Effector CD8-positive, alpha-beta T cell (primary cell): ENCODE measurements at regions not wholly inside any gene's neighbourhood (a gene's known extent, or its start where the extent isn't known, plus 50 kb on each side); places are given as distances from the start of the nearest gene placed in this dataset.
"Not testable (repeated sequence)": the region's sequence is repeated elsewhere in the genome, so short reads cannot be mapped to it uniquely, and the experiment has no call there.

ENCODE experiments used
- DNase-seq: peaks from one replicate; lab custom pipeline; 2025; lab: John Stamatoyannopoulos, UW

DNA sequence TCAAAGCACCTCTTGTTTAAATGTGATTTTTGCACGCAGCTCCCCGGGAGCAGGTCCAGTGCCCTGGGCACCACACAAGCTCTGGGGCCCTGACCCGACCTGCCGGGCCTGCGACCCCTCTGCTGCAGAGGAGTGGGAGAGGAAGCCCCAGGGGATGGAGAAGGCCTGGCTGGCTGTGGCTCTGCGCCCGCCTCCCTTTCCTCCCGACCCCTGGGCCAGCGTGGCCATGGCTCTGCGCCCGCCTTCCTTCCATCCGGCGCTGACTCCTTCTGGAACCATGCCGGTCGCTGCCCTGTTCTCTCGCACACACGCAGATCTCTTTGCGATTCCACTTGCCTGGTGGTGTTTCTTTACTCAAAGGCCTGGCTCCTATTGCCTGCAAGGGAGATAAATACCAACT, 166.5 kb upstream of the SALL3 start:
- no peak for DNase-seq

DNA sequence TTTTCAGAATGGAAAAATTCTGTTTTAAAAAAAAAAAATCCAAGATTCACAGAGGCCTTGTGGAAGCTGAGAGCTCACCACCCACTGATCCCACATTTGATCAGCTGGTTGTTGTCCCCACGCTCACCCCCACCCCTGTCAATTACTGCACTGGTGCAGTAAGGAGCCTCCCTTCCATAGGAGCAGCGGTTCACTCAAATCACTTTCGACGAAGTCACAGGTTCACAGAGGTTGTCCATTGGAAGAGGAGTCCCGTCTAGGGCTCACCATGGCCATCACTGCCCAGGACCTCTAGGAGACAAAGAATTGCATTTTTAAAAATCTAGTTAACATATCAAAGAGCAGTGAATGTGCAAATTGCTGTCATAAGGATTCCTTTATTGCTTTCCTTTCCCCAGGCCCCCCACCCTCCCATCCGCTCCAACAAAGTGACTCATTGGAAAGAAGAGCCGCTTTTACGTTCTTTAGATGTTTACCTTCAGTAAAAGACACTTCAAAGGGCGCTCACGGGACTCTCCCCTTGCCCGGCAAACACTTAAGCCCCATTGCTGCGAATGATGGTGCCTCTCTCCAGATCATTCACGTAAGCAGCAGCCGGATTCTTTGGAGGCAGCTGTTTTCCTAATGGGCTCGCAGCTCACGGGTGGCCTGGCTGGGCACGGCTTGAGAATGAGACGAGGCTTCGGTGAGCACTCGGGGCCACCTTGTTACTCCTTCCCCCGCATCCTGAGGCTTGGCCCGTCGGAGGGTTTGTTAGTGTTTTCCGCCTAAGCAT, 165.5 kb upstream of the SALL3 start:
- no peak for DNase-seq

DNA sequence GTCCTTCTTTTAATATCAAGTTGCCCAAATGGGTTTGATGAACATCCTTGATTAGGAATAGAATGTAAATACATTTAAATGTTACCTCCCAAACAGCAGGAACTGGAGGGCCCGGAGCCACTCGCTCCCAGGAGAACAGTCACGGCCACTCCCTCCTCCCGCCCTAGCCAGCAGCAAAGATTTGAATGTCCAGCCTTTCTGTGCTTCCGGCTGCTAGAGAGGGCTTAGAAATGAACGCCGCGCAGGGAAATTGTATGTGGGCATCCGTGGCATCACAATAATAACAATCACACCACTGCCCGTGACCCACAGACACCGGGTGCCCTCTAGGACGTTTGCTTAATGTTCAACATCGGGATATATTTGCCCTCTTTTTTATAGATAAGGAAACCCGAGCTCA, 164.9 kb upstream of the SALL3 start:
- DNase-seq: no peak

DNA sequence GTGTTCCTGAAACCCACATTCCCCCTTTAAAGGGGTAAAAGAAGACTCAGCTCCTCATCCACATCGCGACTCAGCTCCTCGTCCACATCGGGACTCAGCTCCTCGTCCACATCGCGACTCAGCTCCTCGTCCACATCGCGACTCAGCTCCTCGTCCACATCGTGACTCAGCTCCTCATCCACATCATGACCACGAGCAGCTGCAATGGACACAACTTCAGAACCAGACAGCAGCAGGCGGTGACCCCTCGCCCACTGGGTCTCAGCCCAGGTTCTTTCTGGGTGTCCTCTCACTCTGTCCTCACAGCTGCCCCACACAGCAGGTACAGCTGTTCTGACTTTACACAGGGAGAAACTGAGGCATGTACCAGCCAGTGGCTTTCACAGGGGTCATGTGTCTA, 163.5 kb upstream of the SALL3 start:
- no peak for DNase-seq

GRCh38 chr18:78816916-78817315, 162.7 kb upstream of the SALL3 start:
- DNase-seq: no peak

- DNase-seq: no peak
Measured at GRCh38 chr18:78818495-78818894, 161.1 kb upstream of the SALL3 start.

DNA sequence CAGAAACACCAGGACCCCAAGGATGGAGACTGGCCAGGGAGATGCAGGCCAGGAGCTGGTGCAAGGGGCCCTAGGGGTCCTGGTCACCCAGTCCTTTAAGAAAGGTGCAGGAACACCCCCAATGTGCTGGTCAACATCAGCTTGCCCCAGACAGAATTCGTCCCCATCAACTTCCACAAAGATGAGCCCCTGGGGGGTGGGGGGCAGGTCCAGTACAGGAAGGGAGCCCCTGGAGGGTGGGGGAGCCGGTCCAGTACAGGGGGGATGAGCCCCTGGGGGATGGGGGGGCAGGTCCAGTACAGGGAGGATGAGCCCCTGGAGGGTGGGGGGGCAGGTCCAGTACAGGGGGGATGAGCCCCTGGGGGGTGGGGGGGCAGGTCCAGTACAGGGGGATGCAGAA, 160.7 kb upstream of the SALL3 start:
- DNase-seq: no peak

DNA sequence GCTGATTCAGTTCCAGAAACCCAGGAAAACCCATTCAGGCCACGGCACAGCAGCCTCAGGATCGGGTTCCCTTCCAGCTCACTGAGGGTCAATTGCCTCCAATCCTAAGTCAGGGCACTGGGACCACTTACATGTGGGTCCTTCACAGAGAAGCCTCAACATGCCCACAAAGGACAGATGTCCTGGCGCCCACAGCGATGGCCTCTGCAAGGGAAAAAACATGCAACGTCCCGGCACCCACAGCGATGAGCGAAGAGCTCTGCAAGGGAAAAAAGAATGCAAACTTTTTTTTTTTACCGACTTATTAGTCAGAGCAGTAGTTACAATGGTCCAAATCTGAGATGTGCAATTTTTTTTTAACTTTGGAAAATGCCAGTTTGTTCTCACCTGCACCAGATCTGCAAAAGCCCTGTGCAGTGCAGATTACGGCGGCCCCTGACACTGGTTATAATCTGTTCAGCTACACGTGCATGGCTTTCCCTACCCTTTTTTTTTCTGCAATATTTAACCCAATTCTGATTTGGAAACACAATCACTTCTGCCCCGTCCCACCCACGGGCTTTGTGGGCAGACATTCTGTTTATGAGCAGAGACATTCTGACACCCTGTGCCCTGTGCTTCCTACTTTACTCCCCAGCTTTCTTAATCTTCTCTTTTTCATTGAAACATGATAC, 159.3 kb upstream of the SALL3 start:
- no peak for DNase-seq

DNA sequence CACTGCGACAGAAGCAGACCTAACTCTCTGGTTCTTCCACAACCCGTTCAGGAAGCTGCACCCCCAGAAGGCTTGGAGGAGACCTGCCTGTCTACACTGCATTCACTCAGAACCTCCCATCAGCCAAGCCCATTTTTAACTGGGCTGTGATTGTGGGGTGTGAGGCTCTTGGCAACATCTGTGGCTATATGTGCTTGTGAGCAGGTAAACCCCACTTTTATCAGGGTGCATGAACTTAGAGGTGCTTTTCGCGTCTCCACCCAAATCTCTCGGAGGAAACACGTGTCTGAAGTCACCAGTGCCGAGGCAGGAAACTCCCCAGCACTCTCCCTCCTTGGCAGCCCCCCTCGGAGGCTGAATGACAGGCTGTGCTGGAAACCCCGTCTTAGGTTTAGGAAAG, 158.2 kb upstream of the SALL3 start:
- DNase-seq: no peak

DNA sequence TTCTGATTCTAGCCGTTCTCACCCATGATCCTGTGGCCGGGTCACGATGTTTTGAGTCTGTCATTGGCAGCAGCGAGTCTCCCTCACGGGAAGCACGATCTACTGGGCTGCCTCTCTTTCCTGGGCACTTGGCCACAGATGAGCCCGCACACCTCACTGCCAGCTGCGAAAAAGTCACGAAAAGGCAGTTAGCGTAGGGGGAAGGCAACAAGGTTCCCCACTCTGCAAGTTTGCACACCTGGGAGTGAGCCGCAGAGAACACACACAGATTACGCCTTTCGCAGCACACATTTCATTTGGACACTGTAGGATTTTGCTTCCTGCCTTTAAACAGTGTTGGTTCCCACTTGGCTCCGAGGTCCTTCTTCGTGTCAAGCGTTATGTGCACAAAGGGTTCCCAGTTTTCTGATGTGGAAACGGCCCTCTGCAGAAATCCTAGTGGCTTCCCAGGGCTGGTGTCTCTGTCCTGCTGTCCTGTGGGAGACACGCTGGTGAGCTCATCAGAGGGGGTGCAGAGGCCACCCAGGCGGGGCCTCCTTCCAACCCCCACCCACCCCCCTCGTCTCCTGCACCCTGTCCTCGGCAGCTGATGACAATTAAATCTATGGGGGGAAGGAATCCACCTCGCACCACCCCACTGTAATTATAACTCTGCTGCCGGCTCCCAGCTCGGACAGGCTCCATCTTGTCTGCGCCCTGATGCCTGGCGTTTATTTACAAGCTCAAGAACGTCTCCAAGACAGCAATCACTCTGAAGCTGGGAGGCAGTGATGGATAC, 157.3 kb upstream of the SALL3 start:
- DNase-seq: no peak

DNA sequence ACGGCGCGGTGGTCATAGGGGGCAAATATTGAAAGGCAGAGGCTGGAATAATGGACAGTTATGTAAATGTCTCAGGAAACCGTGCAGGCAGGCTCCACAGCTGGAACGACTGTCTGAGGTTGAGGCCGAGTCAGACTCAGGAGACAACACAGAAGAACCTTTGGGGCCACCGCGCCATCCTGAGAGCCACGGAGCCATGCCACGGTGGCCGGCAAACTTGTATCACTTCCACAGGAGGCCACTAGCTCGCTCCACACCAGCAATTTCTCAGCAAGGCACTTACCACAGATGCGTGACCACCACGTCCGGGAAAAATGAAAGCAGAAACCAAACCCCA, 156.7 kb upstream of the SALL3 start:
- no peak for DNase-seq

DNA sequence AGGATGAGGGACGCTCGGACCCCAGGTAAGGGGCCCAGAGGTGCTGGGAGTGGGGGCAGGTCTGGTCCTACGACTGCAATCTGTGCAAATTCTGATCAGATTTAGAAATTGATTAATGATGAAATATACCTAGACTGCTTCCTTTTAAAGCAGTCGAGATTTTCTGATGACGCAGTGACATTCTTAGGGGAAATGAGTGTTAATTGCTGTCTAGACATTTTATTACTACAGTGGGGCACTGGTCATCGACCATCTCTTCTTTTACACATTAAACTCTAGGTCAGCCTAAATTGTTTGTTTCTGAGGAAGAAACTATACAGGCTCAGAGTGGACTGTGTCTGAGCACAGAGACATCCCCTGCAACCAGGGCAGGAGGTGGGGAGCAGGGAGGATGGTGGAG, 154.4 kb upstream of the SALL3 start:
- no peak for DNase-seq

DNA sequence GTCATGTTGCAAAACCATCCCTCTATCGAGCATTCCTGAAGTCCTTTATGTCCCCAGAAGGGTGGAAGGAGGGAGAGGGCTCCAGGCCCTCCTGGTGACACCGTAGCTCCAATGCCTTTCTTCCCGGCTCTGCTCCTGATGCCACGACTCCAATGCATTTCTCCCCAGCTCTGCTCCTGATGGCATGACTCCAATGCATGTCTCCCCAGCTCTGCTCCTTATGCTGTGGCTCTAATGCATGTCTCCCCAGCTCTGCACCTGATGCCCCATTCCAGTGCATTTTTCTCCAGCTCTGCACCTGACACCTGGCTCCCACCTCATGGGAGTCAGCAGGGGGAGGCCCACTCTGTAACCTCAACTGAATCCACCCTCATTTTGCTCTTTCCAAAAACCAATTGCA, 153.0 kb upstream of the SALL3 start:
- DNase-seq: no peak

DNA sequence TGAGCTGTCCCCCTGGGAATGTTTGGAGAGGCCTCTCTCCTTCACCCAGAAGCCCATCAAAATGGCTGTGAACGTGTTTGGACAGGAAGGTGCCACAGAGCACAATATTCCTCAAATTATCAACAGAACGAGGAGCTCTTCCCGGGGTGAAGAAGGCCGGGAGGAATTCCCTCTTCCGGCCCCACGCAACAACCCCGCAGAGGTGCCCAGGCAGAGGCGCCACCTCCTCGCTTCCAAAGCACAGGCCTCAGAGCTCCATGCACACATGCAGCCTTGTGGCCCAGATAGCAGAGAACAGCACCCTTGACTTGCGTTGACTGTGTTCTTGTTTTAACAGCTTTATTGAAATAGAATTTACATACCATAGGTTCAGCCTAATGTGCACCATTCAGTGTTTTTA, 152.5 kb upstream of the SALL3 start:
- DNase-seq: no peak

- no peak for DNase-seq
Measured at GRCh38 chr18:78828131-78828530, 151.5 kb upstream of the SALL3 start.

DNA sequence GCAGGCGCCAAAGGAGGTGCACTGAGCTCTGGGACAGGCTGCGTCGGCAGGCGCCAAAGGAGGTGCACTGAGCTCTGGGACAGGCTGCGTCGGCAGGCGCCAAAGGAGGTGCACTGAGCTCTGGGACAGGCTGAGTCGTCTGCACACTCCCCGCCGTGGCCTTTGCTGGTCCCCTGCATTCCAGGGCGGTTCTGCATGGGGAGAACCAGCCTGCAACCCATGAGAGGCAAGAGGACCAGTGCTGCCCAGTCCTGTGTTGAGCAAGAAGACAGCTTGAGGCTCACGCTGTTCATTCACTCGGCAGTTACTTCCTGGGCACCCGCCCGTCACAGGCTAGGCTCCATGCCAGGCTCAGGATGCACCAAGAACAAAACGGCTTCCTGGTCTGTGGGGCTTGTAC, 150.6 kb upstream of the SALL3 start:
- not testable (repeated sequence) for DNase-seq

- DNase-seq: no peak
Measured at GRCh38 chr18:78830161-78830560, 149.5 kb upstream of the SALL3 start.

DNA sequence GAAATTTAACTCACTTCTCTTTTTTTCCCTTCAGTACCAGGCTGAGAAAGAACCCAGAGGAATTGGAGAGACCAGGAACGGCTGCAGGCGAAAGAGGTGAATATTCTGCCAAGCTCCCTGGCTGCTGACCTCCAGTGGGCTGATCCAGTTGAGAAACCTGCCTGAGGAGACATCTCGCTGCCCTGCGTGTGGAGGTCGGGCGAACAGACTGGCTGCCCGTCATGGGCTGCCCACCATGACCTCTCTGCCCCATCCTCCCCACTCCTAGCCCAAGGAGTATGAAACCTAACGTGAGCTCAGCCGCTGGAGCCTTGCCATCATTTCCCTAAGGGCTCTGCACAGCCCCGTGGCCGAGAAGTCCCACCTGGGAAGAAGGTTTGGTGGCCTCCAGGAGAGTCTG, 148.8 kb upstream of the SALL3 start:
- no peak for DNase-seq

DNA sequence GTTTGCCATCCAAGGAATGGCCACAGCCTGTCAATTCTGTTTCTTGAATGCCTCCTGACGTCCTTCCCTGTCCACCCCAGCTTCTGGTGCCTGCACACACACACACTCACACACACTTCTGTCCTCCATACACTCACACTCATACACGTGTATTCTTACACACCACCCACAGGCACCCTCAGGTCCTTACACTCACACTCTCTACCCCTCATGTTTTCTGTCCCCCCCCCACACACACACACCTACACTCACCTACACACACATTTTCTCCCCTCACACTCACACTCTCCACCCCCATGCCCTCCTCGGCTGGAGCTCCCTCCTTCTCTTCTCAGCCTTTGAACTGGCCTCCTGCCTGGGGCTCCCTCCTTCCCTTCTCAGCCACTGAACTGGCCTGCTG, 148.0 kb upstream of the SALL3 start:
- DNase-seq: no peak

DNA sequence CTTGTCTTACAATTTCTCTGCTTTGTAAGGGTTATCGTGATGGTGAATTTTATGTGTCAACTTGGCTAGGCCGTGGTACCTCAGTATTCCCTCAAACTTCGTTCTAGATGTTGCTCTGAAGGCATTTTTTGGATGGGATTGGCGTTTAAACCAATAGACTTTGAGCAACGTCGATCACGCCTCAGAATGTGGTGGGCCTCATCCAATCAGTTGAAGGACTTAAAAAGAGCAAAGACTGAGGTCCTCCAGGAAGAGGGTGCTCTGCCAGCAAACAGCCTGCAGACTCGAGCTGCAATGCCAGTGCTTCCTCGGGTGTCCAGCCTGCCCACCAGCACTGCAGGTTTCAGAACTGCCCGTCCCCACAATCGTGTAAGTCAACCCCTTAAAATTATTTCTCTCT, 145.8 kb upstream of the SALL3 start:
- DNase-seq: no peak

DNA sequence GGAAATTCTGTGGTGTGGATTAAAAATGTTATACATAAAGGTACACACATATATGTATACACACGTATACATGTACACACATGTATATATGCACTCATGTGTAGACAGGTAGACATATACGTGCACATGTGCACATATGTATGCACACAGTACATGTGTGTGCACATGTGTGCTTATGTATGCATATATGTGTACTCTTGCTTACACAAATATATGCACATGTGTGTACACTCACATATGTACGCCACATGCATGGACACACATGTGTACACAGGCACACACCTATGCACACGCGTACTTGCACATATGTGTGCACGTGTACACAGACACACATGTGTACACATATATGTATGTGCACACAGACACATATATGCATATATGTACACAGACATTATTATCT, 142.8 kb upstream of the SALL3 start:
- DNase-seq: no peak

- no peak for DNase-seq
Measured at GRCh38 chr18:78837754-78838153, 141.9 kb upstream of the SALL3 start.

DNA sequence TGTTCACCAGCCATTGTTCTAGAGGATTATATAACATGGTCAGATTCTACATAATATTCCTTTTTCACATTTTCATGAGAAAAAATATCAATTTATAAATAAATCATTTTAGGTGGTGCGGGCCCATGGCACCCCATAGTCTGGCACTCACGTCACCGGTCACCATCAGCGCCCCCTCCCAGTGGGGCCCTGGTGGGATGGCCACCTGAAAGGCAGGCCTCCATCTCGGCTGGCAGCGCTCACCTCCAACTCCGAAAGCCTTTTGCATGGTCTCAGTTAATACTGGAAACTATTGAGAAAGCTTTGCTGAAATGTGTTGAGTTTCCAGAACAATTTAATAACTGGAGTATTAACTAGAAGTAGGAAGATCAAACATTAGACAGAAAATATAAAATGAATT, 141.4 kb upstream of the SALL3 start:
- no peak for DNase-seq
